Iris pigment epithelial cell (primary cell): ENCODE measurements at regions not wholly inside any gene's neighbourhood (a gene's known extent, or its start where the extent isn't known, plus 50 kb on each side); places are given as distances from the start of the nearest gene placed in this dataset.
A peak's percentile ranks its signal among the peaks of the same experiment; 100 is the strongest.
"Not testable (repeated sequence)": the region's sequence is repeated elsewhere in the genome, so short reads cannot be mapped to it uniquely, and the experiment has no call there.

Experiments used
- DNase-seq: peaks from one replicate; pipeline ENCODE4 v3.0.0-alpha.2; 2011; ENCODE audit warnings: low read depth

GRCh38 chr17:18546514-18547398 is 70.2 kb downstream of the LGALS9C start:
- DNase-seq = not testable (repeated sequence)

- not testable (repeated sequence) for DNase-seq
Observed at GRCh38 chr17:18557086-18557485, 80.5 kb downstream of the LGALS9C start.

DNA sequence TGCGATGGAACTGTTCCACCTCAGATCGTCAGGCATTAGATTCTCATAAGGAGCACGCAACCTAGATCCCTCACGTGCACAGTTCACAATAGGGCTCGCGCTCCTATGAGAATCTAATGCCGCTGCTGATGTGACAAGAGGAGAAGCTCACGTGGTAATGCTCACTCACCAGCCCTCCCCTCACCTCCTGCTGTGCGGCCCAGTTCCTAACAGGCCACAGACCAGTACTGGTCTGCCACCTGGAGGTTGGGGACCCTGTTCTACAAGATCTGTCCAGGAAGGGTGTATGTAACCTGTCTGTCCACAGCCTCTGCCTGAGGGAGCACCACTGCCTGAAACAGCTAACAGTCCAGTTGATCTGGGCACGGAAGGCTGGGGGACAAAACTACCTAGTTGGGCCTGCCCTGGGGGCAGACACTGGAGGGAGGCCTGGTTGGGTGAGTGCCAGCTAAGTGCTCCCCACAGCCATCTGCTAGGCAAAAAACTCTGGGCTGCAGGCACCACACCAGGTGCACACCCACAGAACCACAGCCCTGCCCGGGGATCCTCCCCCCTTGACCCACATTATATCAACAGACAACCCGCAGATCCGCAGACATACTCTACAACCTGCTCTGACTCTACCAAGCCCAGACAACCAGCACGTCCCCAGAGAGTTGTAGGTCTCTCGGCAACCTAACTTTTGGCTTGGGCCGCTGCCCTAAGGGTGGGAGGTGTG is 80.7 kb downstream of the TBC1D28 start:
- not testable (repeated sequence) for DNase-seq

DNA sequence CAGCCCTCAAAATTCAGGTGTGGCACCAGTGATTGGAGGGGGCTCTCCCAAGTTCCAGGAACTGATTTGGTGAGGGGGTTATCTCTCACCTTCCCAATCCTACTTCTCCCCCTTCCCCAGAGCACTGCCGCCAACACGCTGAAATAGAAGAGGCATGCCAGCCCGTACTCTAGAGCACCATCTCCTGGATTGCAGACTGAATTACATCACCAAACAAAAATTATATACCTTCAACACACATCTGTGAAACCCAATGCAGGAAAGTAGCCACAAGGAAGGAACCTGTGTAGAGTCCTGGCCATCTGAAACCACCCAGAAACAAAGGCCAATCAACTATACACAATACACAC is 80.1 kb downstream of the TBC1D28 start:
- DNase-seq = peak; percentile 20

- not testable (repeated sequence) for DNase-seq
Observed at GRCh38 chr17:18568108-18568995, 75.8 kb downstream of the TBC1D28 start.

GRCh38 chr17:18569489-18569913 is 74.7 kb downstream of the TBC1D28 start:
- DNase-seq = not testable (repeated sequence)

DNA sequence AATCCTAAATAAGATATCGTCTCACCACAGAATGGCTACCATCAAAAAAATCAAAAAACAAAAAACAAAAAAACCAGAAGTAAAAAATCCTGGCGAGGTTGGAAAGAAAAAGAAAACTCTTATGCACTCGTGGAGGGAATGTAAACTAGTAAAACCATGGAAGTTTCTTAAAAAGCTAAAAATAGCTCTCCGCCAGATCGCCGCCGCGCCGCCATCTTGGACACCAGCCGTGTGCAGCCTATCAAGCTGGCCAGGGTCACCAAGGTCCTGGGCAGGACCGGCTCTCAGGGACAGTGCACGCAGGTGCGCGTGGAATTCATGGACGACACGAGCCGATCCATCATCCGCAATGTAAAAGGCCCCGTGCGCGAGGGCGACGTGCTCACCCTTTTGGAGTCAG is 71.7 kb downstream of the TBC1D28 start:
- DNase-seq = not testable (repeated sequence)

- DNase-seq = peak; percentile 4
Observed at GRCh38 chr17:18574137-18574536, 70.1 kb downstream of the TBC1D28 start.
